GM23338 (cell line): ENCODE measurements at regions not wholly inside any gene's neighbourhood (a gene's known extent, or its start where the extent isn't known, plus 50 kb on each side); places are given as distances from the start of the nearest gene placed in this dataset.

Source experiments
- ATAC-seq: fragments of 200-7000 bp; cut with Tn5 transposase; 3 replicates; pipeline ENCODE4 v1.9.1; 2020
- DNase-seq: peaks from one replicate; pipeline ENCODE4 v3.0.0-alpha.2; 2015; ENCODE audit warnings: low spot score
- H2AFZ ChIP-seq: fragments of 200-600 bp; sonication (generic); 2 replicates; pipeline ENCODE4 v1.8.0; 2016; ENCODE audit warnings: antibody characterized with exemption, mild to moderate bottlenecking, moderate library complexity
- H3F3A ChIP-seq: fragments of 200-600 bp; sonication (generic); replicated peaks from 2 replicates; pipeline ENCODE4 v1.8.0; 2017; ENCODE audit warnings: antibody characterized with exemption, mixed run types, low read depth
- H3K27ac ChIP-seq: fragments of 200-600 bp; sonication (generic); 2 replicates; pipeline ENCODE4 v1.6.1; 2016; ENCODE audit warnings: low read depth
- H3K27me3 ChIP-seq: fragments of 200-600 bp; sonication (generic); 2 replicates; pipeline ENCODE4 v1.8.0; 2016; ENCODE audit warnings: mild to moderate bottlenecking, mixed run types, moderate library complexity; ENCODE audit not compliant: insufficient read depth
- H3K36me3 ChIP-seq: fragments of 200-600 bp; sonication (generic); 2 replicates; pipeline ENCODE4 v1.8.0; 2016; ENCODE audit warnings: mild to moderate bottlenecking; ENCODE audit not compliant: insufficient read depth
- H3K4me1 ChIP-seq: fragments of 200-600 bp; sonication (generic); 2 replicates; pipeline ENCODE4 v1.8.0; 2016; ENCODE audit warnings: mild to moderate bottlenecking, moderate library complexity; ENCODE audit not compliant: insufficient read depth
- H3K4me2 ChIP-seq: fragments of 200-600 bp; sonication (generic); 2 replicates; pipeline ENCODE4 v1.7.1; 2017; ENCODE audit warnings: mixed run types
- H3K4me3 ChIP-seq: fragments of 200-600 bp; sonication (generic); 2 replicates; pipeline ENCODE4 v1.6.1; 2016; ENCODE audit warnings: mixed run types
- H3K79me2 ChIP-seq: fragments of 200-600 bp; sonication (generic); replicated peaks from 2 replicates; pipeline ENCODE4 v1.8.0; 2017; ENCODE audit warnings: mild to moderate bottlenecking; ENCODE audit not compliant: insufficient read depth
- H3K9me2 ChIP-seq: fragments of 200-600 bp; sonication (generic); 2 replicates; pipeline ENCODE4 v1.8.0; 2017; ENCODE audit not compliant: insufficient read depth
- H4K20me1 ChIP-seq: fragments of 200-600 bp; sonication (generic); replicated peaks from 2 replicates; pipeline ENCODE4 v1.8.0; 2017; ENCODE audit warnings: mild to moderate bottlenecking; ENCODE audit not compliant: insufficient read depth
- H3K27ac Mint-ChIP-seq: 2 replicates; pipeline ENCODE4 v1.8.0; 2020; ENCODE audit warnings: inconsistent platforms, mild to moderate bottlenecking, moderate library complexity, mixed read lengths
- H3K27me3 Mint-ChIP-seq: 3 replicates; pipeline ENCODE4 v1.8.0; 2022; ENCODE audit warnings: low read depth, mild to moderate bottlenecking, moderate library complexity, mixed read lengths, inconsistent platforms; ENCODE audit not compliant: insufficient read depth, poor library complexity
- H3K36me3 Mint-ChIP-seq: 3 replicates; pipeline ENCODE4 v1.8.0; 2021; ENCODE audit warnings: low read depth, mild to moderate bottlenecking, inconsistent platforms, moderate library complexity, mixed read lengths
- H3K4me1 Mint-ChIP-seq: 3 replicates; pipeline ENCODE4 v1.8.0; 2020; ENCODE audit warnings: mild to moderate bottlenecking, inconsistent platforms, mixed read lengths
- H3K4me3 Mint-ChIP-seq: 3 replicates; pipeline ENCODE4 v1.8.0; 2021; ENCODE audit warnings: moderate library complexity, mild to moderate bottlenecking, inconsistent platforms, mixed read lengths
- H3K9me3 Mint-ChIP-seq: 3 replicates; pipeline ENCODE4 v1.8.0; 2020; ENCODE audit warnings: moderate library complexity, mild to moderate bottlenecking, inconsistent platforms, mixed read lengths
- CREB1 ChIP-seq: fragments of 250-450 bp; sonication (Bioruptor Pico); IDR thresholded peaks from 2 replicates; pipeline ENCODE4 v1.5.0; 2020; ENCODE audit warnings: low read depth, mild to moderate bottlenecking, moderate library complexity
- ETS1 ChIP-seq: IDR thresholded peaks from 2 replicates; pipeline ENCODE4 v1.6.1; 2016; ENCODE audit warnings: antibody characterized with exemption
- EZH2 ChIP-seq: fragments of 200-600 bp; sonication (generic); IDR thresholded peaks from one replicate; pipeline ENCODE4 v1.8.0; 2017; ENCODE audit warnings: antibody characterized with exemption, mild to moderate bottlenecking, low read depth; ENCODE audit not compliant: unreplicated experiment
- EZH2phosphoT487 ChIP-seq: fragments of 200-600 bp; sonication (generic); IDR thresholded peaks from one replicate; pipeline ENCODE4 v1.8.1; 2018; ENCODE audit warnings: antibody characterized with exemption; ENCODE audit not compliant: unreplicated experiment
- NANOG ChIP-seq: IDR thresholded peaks from 2 replicates; pipeline ENCODE4 v1.6.1; 2016; ENCODE audit warnings: antibody characterized with exemption, borderline replicate concordance
- POLR2AphosphoS5 ChIP-seq: IDR thresholded peaks from 2 replicates; pipeline ENCODE4 v1.6.1; 2016; ENCODE audit warnings: antibody characterized with exemption, low read depth
- REST ChIP-seq: IDR thresholded peaks from one replicate; pipeline ENCODE4 v1.6.1; 2018; ENCODE audit warnings: antibody characterized with exemption; ENCODE audit not compliant: unreplicated experiment
- ZNF114 ChIP-seq: fragments of 250-450 bp; sonication (Bioruptor Pico); IDR thresholded peaks from 2 replicates; pipeline ENCODE4 v1.5.0; 2020; ENCODE audit warnings: mild to moderate bottlenecking, moderate library complexity
- ZNF331 ChIP-seq: fragments of 250-450 bp; sonication (Bioruptor Pico); IDR thresholded peaks from 2 replicates; pipeline ENCODE4 v1.5.0; 2020; ENCODE audit warnings: low read depth, mild to moderate bottlenecking, moderate library complexity
- TF ChIP-seq, protein P1 (sequence below), 2 experiments: fragments of 200-600 bp in 1 of 2; sonication (generic) in 1 of 2; conservative IDR thresholded peaks; 2 replicates each; pipeline versions ENCODE4 v1.5.1 to v1.6.1; 2016 to 2017; ENCODE audit warnings: antibody characterized with exemption in 2 of 2, low read depth in 2 of 2, mild to moderate bottlenecking in 2 of 2, moderate library complexity in 1 of 2
- TF ChIP-seq, protein P2 (sequence below): fragments of 250-450 bp; sonication (Bioruptor Pico); IDR thresholded peaks from 2 replicates; pipeline ENCODE4 v1.5.0; 2020; ENCODE audit warnings: mild to moderate bottlenecking, moderate library complexity

DNA sequence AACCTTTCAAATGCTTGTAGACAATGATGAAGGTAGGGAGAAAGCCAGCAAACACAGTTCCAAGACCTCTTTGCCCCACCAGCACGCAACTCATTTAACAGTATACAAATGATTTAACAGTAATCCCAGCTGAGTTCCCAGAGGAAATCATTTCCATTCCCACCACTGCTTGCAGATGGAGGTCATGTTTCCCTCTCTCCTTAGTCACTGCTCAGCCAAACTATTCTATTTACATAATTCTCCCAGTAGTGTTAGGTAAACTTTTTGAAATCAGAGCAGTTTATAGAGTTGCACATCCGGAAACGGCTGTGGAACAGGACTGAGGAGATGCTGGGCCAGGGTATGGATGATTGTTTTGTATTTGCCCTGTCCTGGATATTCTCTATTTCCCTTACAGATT is 328.5 kb downstream of the FIGN start:
- Mint-ChIP-seq H3K36me3 (no peaks in the 10 kb centered on the region), H3K9me3 (no peaks in the 10 kb centered on the region), H3K4me1 (peaks cover 2% of the 10 kb centered on the region; the same call in 2 of the 3 replicates), H3K4me3 (no peak overlapping the region), H3K27ac (no peak overlapping the region; the same call in 1 of the 2 replicates), H3K27me3 (no peaks in the 10 kb centered on the region)
- no peaks in the 10 kb centered on the region for H3K79me2 ChIP-seq
- no peaks in the 10 kb centered on the region for H3K9me2 ChIP-seq
- no peaks in the 10 kb centered on the region for H3F3A ChIP-seq
- DNase-seq = no peak
- no peak overlapping the region for H3K27ac ChIP-seq
- no peaks in the 10 kb centered on the region for H3K27me3 ChIP-seq
- H3K4me2 ChIP-seq = no peak overlapping the region
- TF ChIP-seq NANOG (no peak), CREB1 (CRISPR knock-in tag) (no peak), EZH2phosphoT487 (no peak), EZH2 (no peak), ZNF331 (CRISPR knock-in tag) (no peak), POLR2AphosphoS5 (no peak), REST (no peak), ETS1 (no peak), ZNF114 (CRISPR knock-in tag) (no peak)
- TF ChIP-seq, protein P1, sequence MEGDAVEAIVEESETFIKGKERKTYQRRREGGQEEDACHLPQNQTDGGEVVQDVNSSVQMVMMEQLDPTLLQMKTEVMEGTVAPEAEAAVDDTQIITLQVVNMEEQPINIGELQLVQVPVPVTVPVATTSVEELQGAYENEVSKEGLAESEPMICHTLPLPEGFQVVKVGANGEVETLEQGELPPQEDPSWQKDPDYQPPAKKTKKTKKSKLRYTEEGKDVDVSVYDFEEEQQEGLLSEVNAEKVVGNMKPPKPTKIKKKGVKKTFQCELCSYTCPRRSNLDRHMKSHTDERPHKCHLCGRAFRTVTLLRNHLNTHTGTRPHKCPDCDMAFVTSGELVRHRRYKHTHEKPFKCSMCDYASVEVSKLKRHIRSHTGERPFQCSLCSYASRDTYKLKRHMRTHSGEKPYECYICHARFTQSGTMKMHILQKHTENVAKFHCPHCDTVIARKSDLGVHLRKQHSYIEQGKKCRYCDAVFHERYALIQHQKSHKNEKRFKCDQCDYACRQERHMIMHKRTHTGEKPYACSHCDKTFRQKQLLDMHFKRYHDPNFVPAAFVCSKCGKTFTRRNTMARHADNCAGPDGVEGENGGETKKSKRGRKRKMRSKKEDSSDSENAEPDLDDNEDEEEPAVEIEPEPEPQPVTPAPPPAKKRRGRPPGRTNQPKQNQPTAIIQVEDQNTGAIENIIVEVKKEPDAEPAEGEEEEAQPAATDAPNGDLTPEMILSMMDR (conservative IDR thresholded peaks at IDR 0.05; ENCODE audit: low read depth in 2 of 2) = no peak
- TF ChIP-seq, protein P2, sequence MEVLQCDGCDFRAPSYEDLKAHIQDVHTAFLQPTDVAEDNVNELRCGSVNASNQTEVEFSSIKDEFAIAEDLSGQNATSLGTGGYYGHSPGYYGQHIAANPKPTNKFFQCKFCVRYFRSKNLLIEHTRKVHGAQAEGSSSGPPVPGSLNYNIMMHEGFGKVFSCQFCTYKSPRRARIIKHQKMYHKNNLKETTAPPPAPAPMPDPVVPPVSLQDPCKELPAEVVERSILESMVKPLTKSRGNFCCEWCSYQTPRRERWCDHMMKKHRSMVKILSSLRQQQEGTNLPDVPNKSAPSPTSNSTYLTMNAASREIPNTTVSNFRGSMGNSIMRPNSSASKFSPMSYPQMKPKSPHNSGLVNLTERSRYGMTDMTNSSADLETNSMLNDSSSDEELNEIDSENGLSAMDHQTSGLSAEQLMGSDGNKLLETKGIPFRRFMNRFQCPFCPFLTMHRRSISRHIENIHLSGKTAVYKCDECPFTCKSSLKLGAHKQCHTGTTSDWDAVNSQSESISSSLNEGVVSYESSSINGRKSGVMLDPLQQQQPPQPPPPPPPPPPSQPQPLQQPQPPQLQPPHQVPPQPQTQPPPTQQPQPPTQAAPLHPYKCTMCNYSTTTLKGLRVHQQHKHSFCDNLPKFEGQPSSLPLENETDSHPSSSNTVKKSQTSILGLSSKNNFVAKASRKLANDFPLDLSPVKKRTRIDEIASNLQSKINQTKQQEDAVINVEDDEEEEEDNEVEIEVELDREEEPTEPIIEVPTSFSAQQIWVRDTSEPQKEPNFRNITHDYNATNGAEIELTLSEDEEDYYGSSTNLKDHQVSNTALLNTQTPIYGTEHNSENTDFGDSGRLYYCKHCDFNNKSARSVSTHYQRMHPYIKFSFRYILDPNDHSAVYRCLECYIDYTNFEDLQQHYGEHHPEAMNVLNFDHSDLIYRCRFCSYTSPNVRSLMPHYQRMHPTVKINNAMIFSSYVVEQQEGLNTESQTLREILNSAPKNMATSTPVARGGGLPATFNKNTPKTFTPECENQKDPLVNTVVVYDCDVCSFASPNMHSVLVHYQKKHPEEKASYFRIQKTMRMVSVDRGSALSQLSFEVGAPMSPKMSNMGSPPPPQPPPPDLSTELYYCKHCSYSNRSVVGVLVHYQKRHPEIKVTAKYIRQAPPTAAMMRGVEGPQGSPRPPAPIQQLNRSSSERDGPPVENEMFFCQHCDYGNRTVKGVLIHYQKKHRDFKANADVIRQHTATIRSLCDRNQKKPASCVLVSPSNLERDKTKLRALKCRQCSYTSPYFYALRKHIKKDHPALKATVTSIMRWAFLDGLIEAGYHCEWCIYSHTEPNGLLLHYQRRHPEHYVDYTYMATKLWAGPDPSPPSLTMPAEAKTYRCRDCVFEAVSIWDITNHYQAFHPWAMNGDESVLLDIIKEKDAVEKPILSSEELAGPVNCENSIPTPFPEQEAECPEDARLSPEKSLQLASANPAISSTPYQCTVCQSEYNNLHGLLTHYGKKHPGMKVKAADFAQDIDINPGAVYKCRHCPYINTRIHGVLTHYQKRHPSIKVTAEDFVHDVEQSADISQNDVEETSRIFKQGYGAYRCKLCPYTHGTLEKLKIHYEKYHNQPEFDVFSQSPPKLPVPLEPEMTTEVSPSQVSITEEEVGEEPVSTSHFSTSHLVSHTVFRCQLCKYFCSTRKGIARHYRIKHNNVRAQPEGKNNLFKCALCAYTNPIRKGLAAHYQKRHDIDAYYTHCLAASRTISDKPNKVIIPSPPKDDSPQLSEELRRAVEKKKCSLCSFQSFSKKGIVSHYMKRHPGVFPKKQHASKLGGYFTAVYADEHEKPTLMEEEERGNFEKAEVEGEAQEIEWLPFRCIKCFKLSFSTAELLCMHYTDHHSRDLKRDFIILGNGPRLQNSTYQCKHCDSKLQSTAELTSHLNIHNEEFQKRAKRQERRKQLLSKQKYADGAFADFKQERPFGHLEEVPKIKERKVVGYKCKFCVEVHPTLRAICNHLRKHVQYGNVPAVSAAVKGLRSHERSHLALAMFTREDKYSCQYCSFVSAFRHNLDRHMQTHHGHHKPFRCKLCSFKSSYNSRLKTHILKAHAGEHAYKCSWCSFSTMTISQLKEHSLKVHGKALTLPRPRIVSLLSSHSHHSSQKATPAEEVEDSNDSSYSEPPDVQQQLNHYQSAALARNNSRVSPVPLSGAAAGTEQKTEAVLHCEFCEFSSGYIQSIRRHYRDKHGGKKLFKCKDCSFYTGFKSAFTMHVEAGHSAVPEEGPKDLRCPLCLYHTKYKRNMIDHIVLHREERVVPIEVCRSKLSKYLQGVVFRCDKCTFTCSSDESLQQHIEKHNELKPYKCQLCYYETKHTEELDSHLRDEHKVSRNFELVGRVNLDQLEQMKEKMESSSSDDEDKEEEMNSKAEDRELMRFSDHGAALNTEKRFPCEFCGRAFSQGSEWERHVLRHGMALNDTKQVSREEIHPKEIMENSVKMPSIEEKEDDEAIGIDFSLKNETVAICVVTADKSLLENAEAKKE (CRISPR knock-in tag) = no peak
- H2AFZ ChIP-seq = no peak overlapping the region
- H3K4me3 ChIP-seq = no peak overlapping the region
- H4K20me1 ChIP-seq = no peaks in the 10 kb centered on the region
- H3K36me3 ChIP-seq = no peaks in the 10 kb centered on the region
- no peak for ATAC-seq
- no peaks in the 10 kb centered on the region for H3K4me1 ChIP-seq
